ENCODE measurements at regions not wholly inside any gene's neighbourhood (a gene's known extent, or its start where the extent isn't known, plus 50 kb on each side); places are given as distances from the start of the nearest gene placed in this dataset.

DNA sequence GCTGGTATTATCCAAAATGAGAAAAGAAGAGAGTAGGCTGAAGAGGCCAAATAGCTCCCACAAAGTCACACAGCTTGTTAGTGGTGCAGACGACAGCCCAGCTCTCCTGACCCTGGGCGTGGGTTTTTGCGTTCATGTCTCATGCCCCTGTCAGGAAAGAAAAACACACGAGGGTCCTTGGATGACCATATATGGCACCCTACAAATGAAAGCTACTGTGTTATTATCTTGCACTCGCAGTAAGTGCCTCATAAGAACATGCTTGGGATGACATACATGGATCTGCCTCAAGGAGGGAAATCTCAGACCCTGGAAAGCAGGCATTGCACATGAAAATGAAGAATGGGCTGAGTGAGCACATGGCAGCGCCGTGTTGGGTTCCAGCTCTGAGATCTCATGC lies 89.7 kb downstream of the SEMA4F start:
- dilution Hi-C loops (cut with MboI; ENCODE audit: extremely low pct_ligation_motif_present, low sequenced_read_pairs), result loop anchor here (25.0 kb wide), 1 partner anchor 119 kb away; no protein-coding TSS in a partner anchor
- Histone ChIP-seq H3K4me2 (ENCODE audit: control insufficient read depth, extremely low read depth, insufficient read depth, low read depth, low read length) (no peak overlapping the region), H4K20me1 (ENCODE audit: control insufficient read depth, extremely low read depth, insufficient read depth, low read length) (no peaks in the 10 kb centered on the region), H3K9me3 (ENCODE audit: control insufficient read depth, low read depth, low read length) (no peaks in the 10 kb centered on the region), H3K9ac (ENCODE audit: control insufficient read depth, extremely low read depth, insufficient read depth, low read length) (no peak overlapping the region), H3K4me3 (ENCODE audit: control insufficient read depth in 2 of 3, extremely low read depth in 1 of 3, insufficient read depth in 2 of 3, low read depth in 1 of 3, low read length in 3 of 3) (no peak overlapping the region), H2AFZ (ENCODE audit: control insufficient read depth, low read length) (no peak overlapping the region), H3K79me2 (ENCODE audit: control insufficient read depth, insufficient read depth, low read length) (no peaks in the 10 kb centered on the region), H3K9me1 (ENCODE audit: control insufficient read depth, extremely low read depth, insufficient read depth, low read length) (no peaks in the 10 kb centered on the region), H3K27ac (ENCODE audit: control insufficient read depth, insufficient read depth, low read length) (no peak overlapping the region), H3K4me1 (ENCODE audit: control insufficient read depth, extremely low read depth, insufficient read depth, low read length) (peaks cover 54% of the 10 kb centered on the region), H3K27me3 (ENCODE audit: control insufficient read depth, extremely low read depth, insufficient read depth, low read length) (no peaks in the 10 kb centered on the region), H3K36me3 (ENCODE audit: control insufficient read depth in 2 of 2, extremely low read depth in 1 of 2, insufficient read depth in 2 of 2, low read length in 2 of 2) (no peaks in the 10 kb centered on the region)
- no peak for DNase-seq (ENCODE audit: low read depth, low spot score)
- no peak for TF ChIP-seq EZH2 (IDR thresholded peaks at IDR 0.05; ENCODE audit: low read length)
- TF ChIP-seq, protein P1, sequence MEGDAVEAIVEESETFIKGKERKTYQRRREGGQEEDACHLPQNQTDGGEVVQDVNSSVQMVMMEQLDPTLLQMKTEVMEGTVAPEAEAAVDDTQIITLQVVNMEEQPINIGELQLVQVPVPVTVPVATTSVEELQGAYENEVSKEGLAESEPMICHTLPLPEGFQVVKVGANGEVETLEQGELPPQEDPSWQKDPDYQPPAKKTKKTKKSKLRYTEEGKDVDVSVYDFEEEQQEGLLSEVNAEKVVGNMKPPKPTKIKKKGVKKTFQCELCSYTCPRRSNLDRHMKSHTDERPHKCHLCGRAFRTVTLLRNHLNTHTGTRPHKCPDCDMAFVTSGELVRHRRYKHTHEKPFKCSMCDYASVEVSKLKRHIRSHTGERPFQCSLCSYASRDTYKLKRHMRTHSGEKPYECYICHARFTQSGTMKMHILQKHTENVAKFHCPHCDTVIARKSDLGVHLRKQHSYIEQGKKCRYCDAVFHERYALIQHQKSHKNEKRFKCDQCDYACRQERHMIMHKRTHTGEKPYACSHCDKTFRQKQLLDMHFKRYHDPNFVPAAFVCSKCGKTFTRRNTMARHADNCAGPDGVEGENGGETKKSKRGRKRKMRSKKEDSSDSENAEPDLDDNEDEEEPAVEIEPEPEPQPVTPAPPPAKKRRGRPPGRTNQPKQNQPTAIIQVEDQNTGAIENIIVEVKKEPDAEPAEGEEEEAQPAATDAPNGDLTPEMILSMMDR (optimal IDR thresholded peaks at IDR 0.05 in 1 of 3, IDR thresholded peaks at IDR 0.05 in 1 of 3, conservative IDR thresholded peaks at IDR 0.05 in 1 of 3; ENCODE audit: extremely low read depth in 1 of 3, insufficient read depth in 2 of 3, low read length in 3 of 3), result no peak
- FAIRE-seq, result no peak

DNA sequence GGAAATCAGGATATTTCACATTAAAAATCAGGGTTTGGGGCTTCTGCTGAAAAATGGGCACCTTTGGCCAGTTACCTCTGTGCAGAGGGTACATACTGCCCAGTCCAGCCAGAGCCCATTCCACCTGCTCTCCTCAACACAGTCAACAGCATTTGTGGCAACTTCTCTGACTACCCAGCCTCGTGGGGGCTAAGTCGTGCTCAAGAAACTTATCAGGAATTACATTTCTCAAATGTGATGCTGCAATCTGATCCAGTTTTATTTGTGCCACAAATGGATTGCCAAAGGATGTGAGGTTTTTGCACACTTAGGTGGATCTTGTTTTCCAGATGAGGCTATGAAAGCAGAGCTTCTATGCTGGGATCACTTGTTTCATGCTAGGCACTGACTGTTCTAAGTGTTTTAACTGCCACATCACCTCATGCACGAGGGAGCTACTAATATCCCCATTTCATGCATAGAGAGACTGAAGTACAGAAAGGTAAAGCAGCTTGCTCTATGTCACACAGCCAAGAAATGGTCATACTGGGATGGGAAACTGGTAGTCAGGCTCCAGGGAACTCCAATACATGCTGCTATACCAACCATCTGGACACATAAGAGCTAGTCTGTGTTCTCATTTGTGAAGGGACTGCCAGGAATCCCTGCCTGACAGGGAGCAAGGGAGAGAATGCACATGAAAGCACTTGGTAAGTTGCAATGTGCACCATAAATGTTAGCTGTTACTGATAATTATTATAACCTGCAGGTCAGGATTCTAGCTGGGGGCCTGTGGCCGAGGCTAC lies 89.0 kb upstream of the HK2 start:
- Histone ChIP-seq H3K27me3 (ENCODE audit: control insufficient read depth, extremely low read depth, insufficient read depth, low read length) (no peaks in the 10 kb centered on the region), H3K9me3 (ENCODE audit: control insufficient read depth, low read depth, low read length) (no peaks in the 10 kb centered on the region), H3K4me3 (ENCODE audit: control insufficient read depth in 2 of 3, extremely low read depth in 1 of 3, insufficient read depth in 2 of 3, low read depth in 1 of 3, low read length in 3 of 3) (no peak overlapping the region), H3K27ac (ENCODE audit: control insufficient read depth, insufficient read depth, low read length) (no peak overlapping the region), H3K36me3 (ENCODE audit: control insufficient read depth in 2 of 2, extremely low read depth in 1 of 2, insufficient read depth in 2 of 2, low read length in 2 of 2) (no peaks in the 10 kb centered on the region), H3K9me1 (ENCODE audit: control insufficient read depth, extremely low read depth, insufficient read depth, low read length) (no peaks in the 10 kb centered on the region), H4K20me1 (ENCODE audit: control insufficient read depth, extremely low read depth, insufficient read depth, low read length) (no peaks in the 10 kb centered on the region), H3K4me1 (ENCODE audit: control insufficient read depth, extremely low read depth, insufficient read depth, low read length) (peaks cover 45% of the 10 kb centered on the region), H3K9ac (ENCODE audit: control insufficient read depth, extremely low read depth, insufficient read depth, low read length) (no peak overlapping the region), H3K79me2 (ENCODE audit: control insufficient read depth, insufficient read depth, low read length) (no peaks in the 10 kb centered on the region), H3K4me2 (ENCODE audit: control insufficient read depth, extremely low read depth, insufficient read depth, low read depth, low read length) (no peak overlapping the region), H2AFZ (ENCODE audit: control insufficient read depth, low read length) (no peak overlapping the region)
- FAIRE-seq (no peak), DNase-seq (ENCODE audit: low read depth, low spot score) (no peak)
- TF ChIP-seq, protein P1 (optimal IDR thresholded peaks at IDR 0.05 in 1 of 3, IDR thresholded peaks at IDR 0.05 in 1 of 3, conservative IDR thresholded peaks at IDR 0.05 in 1 of 3; ENCODE audit: extremely low read depth in 1 of 3, insufficient read depth in 2 of 3, low read length in 3 of 3), result no peak
- no peak for TF ChIP-seq EZH2 (IDR thresholded peaks at IDR 0.05; ENCODE audit: low read length)
- dilution Hi-C loops (cut with MboI; ENCODE audit: extremely low pct_ligation_motif_present, low sequenced_read_pairs), result loop anchor here (25.0 kb wide), 1 partner anchor 117 kb away; no protein-coding TSS in a partner anchor
